ENCODE measurements at regions not wholly inside any gene's neighbourhood (a gene's known extent, or its start where the extent isn't known, plus 50 kb on each side); places are given as distances from the start of the nearest gene placed in this dataset.
"Not testable (repeated sequence)": the region's sequence is repeated elsewhere in the genome, so short reads cannot be mapped to it uniquely, and the experiment has no call there.

DNA sequence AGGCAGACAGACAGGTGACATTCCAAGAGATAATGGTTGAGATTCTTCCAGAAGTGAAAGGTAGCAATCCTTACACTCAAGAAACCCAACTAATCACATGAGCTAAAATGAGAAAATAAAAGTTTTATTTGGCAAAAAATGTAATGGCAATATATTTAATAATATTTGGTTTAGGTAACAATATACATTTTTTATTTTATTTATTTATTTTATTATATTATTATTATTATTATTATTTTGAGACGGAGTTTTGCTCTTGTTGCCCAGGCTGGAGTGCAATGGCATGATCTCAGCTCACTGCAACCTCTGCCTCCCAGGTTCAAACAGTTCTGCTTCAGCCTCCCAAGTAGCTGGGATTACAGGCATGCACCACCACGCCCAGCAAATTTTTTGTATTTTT is 74.6 kb upstream of the TET2 start:
- TF ChIP-seq, protein P1, sequence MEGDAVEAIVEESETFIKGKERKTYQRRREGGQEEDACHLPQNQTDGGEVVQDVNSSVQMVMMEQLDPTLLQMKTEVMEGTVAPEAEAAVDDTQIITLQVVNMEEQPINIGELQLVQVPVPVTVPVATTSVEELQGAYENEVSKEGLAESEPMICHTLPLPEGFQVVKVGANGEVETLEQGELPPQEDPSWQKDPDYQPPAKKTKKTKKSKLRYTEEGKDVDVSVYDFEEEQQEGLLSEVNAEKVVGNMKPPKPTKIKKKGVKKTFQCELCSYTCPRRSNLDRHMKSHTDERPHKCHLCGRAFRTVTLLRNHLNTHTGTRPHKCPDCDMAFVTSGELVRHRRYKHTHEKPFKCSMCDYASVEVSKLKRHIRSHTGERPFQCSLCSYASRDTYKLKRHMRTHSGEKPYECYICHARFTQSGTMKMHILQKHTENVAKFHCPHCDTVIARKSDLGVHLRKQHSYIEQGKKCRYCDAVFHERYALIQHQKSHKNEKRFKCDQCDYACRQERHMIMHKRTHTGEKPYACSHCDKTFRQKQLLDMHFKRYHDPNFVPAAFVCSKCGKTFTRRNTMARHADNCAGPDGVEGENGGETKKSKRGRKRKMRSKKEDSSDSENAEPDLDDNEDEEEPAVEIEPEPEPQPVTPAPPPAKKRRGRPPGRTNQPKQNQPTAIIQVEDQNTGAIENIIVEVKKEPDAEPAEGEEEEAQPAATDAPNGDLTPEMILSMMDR (tag by site-specific recombination; IDR thresholded peaks at IDR 0.05), result not testable (repeated sequence)
- TF ChIP-seq, protein P2, sequence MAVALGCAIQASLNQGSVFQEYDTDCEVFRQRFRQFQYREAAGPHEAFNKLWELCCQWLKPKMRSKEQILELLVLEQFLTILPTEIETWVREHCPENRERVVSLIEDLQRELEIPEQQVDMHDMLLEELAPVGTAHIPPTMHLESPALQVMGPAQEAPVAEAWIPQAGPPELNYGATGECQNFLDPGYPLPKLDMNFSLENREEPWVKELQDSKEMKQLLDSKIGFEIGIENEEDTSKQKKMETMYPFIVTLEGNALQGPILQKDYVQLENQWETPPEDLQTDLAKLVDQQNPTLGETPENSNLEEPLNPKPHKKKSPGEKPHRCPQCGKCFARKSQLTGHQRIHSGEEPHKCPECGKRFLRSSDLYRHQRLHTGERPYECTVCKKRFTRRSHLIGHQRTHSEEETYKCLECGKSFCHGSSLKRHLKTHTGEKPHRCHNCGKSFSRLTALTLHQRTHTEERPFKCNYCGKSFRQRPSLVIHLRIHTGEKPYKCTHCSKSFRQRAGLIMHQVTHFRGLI (tag by site-specific recombination; IDR thresholded peaks at IDR 0.05), result not testable (repeated sequence)
- TF ChIP-seq ZNF561 (tag by site-specific recombination; IDR thresholded peaks at IDR 0.05; ENCODE audit: borderline replicate concordance); ZNF510 (tag by site-specific recombination; IDR thresholded peaks at IDR 0.05; ENCODE audit: insufficient replicate concordance): not testable (repeated sequence)
- TF ChIP-seq, protein P3, sequence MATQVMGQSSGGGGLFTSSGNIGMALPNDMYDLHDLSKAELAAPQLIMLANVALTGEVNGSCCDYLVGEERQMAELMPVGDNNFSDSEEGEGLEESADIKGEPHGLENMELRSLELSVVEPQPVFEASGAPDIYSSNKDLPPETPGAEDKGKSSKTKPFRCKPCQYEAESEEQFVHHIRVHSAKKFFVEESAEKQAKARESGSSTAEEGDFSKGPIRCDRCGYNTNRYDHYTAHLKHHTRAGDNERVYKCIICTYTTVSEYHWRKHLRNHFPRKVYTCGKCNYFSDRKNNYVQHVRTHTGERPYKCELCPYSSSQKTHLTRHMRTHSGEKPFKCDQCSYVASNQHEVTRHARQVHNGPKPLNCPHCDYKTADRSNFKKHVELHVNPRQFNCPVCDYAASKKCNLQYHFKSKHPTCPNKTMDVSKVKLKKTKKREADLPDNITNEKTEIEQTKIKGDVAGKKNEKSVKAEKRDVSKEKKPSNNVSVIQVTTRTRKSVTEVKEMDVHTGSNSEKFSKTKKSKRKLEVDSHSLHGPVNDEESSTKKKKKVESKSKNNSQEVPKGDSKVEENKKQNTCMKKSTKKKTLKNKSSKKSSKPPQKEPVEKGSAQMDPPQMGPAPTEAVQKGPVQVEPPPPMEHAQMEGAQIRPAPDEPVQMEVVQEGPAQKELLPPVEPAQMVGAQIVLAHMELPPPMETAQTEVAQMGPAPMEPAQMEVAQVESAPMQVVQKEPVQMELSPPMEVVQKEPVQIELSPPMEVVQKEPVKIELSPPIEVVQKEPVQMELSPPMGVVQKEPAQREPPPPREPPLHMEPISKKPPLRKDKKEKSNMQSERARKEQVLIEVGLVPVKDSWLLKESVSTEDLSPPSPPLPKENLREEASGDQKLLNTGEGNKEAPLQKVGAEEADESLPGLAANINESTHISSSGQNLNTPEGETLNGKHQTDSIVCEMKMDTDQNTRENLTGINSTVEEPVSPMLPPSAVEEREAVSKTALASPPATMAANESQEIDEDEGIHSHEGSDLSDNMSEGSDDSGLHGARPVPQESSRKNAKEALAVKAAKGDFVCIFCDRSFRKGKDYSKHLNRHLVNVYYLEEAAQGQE (tag by site-specific recombination; IDR thresholded peaks at IDR 0.05), result not testable (repeated sequence)

Measured in HEK293 (cell line).